8988T (cell line): ENCODE measurements at regions not wholly inside any gene's neighbourhood (a gene's known extent, or its start where the extent isn't known, plus 50 kb on each side); places are given as distances from the start of the nearest gene placed in this dataset.
"Not testable (repeated sequence)": the region's sequence is repeated elsewhere in the genome, so short reads cannot be mapped to it uniquely, and the experiment has no call there.

Source experiments
- DNase-seq: peaks from one replicate; pipeline ENCODE4 v3.0.0; 2011

DNA sequence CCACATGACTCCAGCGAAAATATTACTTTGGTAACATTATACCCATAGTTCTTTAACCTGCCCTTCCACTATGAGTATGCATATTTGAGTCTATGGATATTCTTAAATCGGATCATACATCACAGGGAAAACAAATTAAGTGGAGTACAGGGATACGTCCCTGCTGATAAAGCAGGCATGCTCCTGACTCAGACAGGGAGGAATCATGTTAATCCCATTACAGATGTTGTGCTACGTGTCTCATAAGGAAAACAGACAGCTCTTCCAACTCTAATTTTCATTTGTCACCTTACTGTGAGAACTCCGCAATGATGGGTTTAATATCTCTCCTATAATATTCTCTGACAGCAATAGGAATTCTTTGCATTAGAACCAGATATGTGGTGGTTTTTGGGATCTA, 469.5 kb upstream of the POM121L12 start:
- no peak for DNase-seq

DNA sequence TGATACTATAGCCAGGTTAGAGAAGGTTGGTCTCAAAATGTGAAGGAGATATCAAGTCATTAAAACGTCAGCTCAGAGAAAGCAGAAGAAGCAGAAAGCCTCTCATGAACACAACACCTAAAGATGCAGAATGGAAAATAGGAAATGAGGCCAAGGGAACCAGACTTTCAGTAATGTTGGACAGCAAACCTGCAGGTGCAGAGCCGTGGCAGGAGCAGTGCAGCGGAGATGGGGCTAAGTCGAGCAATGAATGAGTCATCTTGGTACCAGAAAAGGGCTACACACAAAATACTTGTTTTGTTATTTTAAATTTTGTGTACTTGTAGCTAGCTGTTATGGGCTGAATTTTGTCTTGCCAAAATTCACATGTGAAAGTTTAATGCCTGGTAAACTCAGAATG, 479.6 kb upstream of the POM121L12 start:
- no peak for DNase-seq

DNA sequence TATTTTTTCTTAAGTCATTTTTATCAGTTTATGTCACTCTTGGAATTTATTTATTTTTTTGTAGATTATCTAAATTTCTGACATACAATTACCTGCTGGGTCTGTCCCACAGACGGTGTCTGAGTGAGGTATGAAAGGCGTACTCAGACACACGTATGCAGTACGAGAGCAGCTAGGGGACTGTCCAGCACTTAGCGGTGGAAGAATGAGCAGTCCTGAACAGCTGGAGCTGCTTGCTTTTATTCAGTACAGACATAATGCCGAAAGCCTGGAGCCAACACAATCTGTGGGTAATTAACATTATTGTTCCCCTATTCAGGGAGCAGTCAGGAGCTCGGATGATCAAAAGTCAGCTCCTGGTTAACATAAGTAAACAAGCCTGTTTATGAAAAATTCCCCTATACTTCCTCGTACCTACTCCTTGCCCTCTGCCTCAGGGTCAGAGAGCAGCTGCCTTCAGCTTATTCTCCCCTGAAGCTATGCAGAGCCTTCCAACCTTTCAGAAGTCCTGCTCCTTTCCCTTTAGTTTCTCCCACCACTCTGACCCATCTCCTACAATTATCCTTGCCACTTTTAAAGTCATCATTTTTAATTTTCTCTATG, 488.0 kb upstream of the POM121L12 start:
- DNase-seq: no peak

DNA sequence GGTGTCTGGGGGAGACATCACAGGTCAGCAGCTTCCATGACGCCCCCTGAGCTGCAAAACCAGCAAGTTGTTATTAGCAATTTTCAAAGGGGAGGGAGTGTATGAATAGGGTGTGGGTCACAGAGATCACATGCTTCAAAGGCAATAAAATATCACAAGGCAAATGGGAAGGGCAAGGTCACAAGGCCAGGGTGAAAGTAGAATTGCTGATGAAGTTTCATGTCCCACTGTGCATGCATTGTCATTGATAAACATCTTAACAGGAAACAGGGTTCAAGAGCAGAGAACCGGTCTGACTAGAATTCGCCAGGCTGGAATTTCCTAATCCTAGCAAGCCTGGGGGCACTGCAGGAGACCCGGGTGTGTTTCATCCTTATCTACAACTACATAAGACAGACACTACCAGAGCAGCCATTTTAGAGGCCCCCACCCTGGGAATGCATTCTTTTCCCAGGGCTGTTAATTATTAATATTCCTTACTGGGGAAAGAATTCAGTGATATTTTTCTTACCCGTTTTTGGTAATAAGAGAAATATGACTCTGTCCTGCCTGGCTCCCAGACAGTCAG, 494.2 kb upstream of the POM121L12 start:
- not testable (repeated sequence) for DNase-seq

DNA sequence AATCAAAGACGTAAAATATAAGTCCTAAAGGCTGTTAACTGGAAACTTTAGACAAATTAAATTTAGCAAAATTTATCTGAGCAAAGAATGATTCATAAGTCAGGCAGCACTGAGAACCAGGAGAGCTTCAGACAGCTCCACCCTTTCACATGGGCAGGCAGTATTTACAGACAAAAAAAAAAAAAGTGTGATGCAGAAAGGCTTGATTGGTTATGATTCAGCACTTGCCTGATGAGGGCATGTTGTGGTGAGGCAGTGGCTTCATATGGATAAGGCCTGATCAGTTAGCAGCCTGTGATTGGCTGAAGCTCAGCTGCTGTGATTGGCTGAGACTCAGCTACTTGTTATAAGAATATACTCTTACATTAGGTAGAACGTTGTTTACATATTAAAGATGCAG, 495.4 kb upstream of the POM121L12 start:
- DNase-seq: no peak

DNA sequence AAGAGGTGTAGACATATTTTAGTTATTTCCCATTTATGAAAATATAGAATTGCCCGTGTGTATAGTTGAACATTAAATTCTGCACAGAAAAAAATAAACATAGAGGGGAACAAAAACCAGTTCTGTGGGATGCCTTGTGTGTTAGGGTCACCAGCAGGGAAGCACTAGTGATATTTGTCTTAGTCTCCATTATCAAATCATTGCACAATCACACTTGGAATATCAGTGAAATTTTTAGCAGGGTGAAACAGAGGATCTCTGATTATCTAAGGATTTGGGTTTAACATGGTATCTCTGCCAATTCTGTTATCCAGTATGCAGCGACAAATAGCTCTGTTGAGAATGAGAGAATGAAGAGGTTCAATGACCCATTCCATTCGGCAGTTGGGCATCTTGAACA, 496.0 kb upstream of the POM121L12 start:
- no peak for DNase-seq

DNA sequence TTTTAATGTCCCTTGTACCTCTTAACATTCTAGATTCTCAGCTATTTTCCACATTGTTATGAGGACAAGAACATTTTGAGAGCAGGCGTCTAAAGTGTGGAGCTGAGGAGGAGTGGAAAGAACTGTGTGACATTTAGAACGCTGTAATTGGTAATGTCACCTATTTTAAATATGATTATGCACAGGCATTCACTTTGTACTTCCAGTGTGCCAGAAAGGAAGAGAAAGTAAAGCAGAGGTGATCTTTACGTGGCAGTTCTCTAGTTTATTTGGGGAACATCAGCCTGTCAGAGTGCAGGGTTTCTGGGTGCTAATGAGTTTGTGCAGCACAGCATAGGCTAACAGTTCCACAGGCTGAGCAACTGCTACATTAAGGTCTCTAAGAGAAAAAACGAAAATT, 498.4 kb upstream of the POM121L12 start:
- DNase-seq: no peak

DNA sequence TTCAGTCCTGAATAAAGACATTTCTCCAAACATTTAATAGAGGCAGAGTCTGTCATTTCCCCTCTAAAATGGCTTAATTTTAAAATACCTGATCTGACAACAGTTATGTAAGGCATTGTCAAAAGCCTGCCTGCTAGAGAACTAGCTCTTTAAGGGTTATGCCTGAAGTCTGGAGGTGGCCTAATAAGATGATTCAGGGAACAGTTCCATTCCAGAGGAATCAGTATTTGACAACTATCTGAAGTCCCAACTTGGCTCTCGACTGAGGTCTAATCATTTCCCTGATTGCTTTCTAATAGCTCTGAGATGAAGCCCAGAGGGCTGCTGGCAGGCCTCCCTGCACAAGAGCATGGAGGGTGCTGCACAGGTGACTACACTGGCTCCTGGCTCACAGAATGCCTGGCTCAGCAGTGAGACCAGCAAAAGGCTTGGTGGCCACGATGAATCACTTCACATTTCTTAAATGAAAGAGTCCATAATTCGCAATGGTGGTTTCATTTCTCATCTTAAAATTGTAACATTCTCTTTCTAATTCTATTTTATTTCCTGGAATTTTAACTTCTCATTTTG, 509.6 kb upstream of the POM121L12 start:
- no peak for DNase-seq

DNA sequence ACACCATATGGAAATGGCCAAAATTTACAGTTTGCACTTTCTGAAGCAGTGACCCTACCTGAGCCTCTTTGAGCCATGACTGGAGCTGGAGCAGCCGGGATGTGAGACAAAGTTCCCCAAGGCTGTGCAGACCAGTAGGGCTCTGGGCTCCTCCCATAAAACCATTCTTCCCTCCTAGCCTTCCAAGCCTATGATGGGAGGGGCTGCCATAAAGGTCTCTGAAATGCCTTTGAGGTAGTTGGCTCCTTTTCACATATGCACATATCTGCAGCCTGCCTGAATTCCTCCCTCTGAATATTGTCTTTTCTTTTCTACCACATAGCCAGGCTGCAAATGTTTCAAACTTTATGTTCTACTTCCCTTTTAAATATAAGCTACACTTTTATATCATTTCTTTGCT, 516.6 kb upstream of the POM121L12 start:
- DNase-seq: no peak

DNA sequence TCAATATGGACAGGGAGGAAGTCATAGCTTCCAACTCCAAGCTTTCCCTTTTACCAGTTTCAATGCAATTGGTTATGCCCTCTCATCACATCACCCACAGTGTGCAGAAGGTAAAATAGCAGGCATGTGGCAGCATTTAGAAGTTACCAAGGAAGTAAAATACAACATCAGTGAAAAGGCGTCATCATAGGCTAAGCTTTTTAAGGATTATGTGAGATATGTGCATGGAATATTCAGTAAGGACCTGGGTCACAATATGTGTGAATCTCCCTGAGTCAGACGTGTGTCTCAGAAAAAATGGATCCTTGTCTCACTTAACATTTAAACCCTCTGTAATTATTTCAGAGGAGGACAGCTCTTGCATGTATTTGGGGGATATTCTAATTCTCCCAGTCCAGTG, 522.8 kb upstream of the POM121L12 start:
- no peak for DNase-seq

DNA sequence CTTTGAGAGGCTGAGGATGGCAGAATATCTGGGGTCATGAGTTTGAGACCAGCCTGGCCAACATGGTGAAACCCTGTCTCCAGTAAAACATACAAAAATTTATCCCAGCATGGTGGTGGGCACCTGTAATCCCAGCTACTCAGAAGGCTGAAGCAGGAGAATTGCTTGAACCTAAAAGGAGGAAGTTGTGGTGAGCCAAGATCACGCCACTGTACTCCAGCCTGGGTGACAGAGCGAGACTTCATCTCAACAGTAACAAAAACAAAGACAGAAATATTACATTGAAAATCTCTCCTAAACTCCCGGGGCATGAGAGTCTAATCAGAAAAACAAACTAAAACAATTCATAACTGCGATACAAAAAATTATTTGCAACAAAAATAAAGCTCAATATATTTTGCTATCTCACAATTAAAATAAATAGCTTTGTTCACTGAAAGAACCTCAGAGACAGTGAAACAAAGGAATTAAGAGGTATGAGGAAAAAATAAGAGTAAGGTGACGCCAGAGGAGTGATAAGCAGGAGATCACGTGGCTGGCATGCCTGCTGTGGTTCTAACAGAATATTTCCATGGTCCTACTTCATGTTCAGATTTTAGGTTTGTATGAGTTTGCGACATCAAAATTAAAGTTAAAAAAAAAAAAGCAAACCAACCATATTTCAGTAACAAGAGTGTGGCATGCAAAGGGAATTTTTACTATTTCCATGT, 527.7 kb upstream of the POM121L12 start:
- DNase-seq: no peak

DNA sequence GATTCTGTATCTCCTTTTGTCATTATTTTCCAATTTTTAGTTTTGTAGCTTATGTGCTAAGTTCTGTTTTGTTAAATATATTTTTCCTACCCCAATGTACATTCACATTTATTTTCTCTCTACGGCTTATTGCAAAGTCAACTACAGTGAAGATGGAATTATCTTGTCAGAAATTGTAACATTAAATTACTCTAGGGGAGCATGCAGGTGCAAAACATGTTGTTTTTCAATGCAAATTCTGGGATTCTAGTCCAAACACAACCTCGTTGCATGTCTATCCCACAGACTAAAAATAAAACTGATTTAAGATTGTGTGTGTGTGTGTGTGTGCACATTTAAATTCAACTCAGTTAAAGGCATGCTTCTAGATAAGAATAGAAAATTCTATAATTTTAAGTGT, 529.1 kb upstream of the POM121L12 start:
- DNase-seq: no peak

DNA sequence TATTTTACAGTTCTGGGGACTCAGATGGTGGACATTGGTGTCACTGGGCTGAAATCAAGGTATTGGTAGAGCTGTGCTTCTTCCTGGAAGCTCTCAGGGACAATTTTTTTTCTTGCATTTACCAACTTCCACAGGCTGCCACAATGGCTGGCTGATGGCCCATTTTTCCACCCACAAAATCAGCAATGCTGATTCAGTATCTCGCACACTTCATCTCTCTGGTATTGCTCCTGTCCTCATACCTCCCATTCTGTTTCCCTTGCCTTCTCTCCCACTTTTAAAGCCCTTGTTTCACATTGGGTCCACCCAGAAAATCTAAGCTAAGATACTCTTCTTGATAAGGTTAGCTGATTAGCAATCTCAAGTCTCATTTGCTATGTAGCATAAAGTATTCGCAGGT, 530.9 kb upstream of the POM121L12 start:
- no peak for DNase-seq

DNA sequence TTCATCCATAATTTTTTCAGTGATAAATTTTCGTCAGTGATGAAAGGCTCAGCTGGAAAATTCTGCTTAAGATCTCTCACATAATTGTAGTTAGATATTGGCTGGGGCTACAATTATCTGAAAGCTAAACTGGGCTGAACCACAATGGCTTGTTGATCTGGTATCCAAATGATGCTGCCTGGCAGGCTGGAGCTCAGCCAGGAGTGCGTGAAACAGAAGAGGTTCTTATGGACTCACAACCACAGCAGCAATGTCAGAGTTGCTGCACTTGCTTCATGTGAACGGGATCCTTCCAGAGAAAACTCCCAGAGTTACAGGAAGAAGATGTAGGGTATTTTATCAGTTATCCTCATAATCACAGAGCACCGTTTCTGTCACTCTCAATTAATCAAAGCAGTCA, 533.2 kb upstream of the POM121L12 start:
- no peak for DNase-seq

DNA sequence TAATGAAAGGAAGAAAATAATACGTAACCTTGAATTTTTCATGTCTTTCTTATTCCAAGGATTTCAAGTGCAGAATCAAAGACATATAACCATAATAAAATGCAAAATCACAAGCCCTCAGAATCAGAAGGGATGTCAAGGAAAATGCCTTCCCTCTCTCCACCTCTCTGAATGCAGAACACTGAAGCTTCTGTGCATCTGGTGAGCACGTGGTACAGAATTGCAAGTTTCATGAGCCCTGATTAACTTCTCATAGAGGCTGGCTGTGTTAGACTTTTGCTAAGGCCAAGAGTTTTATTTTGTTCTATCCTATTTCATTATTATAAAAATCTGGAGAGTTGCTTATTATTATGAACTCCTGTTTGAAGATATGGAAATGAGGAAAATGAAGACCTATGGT, 533.7 kb upstream of the POM121L12 start:
- DNase-seq: no peak

DNA sequence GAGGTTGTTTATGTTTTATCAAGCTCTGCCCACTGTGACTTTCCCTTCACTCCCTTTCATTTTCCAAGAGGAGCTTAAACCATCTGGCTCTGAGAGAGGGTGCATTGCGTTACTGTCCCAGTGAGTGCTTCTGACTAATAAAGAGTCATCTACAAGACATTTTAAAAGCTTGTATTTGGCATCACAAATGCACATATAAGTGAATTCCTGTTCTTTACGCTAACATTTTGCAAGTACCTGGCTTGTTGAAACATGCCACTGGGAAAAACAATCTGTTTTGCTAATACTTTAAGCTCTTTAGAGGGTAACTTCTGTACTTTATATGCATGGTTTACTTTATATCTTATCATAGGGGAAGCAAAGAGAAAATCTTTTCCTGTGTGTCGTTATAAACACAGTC, 534.6 kb upstream of the POM121L12 start:
- DNase-seq: no peak

DNA sequence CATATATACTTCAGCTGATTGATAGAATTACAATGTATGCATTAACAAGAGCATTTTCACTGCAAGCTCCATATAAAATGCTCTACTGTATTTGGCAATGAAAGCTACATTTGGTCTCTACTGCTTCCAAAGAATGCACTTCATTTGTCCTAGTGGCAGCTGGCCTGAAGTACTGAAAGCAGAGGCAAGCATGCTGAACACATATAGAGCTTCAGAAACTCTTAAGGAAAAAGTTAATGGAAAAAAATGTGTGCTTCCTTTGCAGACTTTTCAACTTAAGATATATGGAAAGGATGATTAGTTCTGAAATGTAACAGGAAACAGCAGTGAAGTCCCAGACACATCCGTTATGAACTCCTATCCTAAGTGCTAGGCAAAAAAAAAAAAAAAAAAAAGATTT, 537.1 kb upstream of the POM121L12 start:
- no peak for DNase-seq

DNA sequence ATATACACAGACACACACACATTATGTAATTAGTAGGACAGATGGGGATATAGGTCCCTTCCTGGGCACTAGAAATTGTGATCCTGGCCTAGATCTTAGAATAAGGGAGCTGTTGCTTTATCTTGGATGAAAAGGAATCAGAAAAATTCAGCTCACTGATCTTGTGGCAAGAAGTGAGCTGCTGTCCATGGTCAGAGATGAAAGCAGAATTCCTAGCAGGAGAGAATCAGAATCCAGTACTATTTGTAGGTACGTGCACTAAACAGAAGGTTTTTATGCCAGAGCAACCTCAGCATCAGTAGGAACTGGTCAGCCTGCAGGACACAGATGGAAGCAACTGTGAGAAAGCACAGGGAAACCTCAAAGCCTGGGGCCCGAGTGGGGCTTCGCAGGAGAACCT, 549.2 kb upstream of the POM121L12 start:
- no peak for DNase-seq

DNA sequence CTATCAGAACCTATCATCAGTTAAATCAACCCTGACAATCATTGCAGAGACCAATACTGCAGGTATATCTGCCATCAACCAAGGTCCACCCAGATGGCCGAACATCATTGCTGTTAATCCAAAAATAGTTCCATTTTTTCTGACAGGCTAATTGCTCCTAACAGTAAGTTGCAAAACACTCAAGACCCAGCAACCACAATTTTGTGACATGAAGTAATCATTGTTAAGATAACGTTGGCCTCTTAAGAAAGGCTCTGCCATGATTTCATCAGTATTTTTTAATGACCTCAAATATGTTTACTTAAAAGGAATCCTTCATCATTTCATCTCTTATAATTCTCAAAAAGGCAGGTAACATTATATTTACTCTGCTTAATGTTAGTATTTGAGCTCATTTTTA, 553.4 kb upstream of the POM121L12 start:
- DNase-seq: no peak

DNA sequence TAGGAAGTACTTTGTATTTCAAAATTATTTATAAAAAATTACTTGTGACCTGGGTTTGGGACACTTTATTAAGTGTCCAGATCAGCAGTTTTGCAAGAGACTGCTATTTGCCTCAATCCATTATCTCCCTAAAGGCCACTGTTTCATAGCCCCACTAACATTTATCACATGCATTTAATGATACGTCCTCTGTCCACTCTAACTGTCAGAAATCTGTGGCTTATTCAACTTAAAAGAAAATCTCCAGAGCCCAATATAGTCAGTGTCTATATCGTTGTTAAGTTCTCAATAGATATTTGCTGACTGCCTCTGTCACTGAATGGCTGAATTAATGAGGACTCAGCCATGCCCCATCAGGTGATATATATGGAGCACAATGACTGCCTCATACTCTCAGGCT, 553.9 kb upstream of the POM121L12 start:
- DNase-seq: no peak

DNA sequence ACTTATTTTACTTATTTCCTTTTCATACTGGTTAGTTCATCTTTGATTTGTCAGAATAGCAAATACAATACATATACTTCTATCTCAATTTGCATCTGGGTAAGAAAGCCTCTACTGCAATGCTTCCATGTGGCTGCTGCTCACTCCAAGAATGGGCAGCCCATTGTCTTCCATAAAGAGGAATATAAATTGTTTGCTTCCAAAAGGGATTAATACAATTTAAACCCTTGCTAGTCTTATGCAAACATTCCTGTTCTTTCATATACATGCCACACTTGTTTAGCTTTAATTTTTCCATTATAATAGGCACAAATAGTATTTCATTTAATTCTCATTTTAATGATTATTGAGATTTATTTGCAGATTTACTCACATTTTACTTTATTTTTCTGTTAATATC, 555.4 kb upstream of the POM121L12 start:
- no peak for DNase-seq

DNA sequence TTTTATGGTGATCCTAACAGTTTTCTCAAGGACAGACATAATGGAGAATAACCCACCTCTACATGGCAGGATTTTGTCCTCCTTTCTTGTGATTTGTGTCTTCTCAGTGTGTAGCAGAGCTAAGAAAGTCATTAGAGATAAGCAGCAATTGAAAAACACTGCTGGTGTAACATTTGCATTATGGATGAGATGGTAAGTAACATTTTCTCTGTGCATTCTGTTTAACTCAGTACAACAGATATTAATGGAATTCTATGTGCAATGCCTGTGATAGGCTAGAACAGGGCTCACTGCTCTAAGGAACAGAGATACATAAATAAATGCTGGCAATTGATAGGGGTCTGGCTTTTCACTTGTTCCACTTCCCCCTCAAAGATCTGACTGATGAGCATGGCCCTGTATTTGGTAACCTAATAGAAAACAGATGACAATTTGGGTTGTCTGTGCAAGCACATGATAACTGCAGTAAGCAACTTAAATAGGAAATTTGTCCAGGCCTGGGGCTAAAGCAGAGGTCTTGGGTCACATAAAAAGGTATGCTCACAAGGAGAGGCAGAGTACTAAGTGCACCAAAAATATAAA, 560.3 kb upstream of the POM121L12 start:
- DNase-seq: no peak

DNA sequence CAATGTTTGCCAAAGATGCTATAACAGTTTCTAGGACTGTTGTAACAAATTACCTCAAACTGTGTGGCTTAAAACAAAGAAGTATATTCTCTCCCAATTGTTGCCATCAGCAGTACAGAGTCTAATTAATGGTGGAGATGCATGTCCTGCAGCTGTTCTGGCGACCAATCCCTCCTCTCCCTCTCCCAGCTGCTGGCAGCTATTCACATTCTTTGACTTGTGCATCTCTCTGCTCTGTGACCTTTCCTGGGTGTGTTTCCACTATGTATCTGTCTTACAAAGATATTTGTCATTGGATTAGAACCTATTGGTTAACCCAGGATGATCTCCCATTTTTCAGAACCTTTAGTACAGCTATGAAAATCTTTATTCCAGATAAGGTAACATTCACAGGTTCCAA, 561.7 kb upstream of the POM121L12 start:
- DNase-seq: no peak

DNA sequence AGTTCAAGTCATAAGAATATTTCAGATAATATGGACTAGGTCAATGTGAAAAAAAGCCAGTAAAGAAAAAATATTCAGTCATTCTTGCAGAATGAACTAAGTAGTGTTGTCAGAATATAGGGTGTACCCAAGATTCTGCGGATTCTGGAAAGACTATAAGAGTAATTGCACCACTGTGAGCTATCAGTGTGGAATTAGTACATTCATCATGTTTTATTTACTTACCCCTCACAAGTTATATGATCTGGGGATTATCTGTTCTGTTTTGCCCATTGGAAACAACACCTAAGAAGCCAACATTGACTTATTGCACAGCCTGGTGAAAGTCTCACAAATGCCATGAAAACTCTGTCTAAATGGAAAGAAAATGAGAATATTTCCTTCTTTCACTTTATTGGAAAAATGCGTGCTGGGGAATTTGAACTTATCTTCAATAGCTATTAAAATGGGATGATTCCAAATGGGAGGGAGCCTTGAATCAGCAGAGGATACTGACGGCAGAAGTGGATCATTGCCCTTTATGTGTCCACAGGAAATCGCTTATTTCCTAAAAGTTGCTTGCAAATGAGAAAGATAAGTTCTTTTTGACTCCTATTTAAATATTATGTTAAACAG, 563.3 kb upstream of the POM121L12 start:
- no peak for DNase-seq
